Peyer's patch (tissue), 4 donors: ENCODE measurements at regions not wholly inside any gene's neighbourhood (a gene's known extent, or its start where the extent isn't known, plus 50 kb on each side); places are given as distances from the start of the nearest gene placed in this dataset.

Experiments
- POLR2A ChIP-seq, 2 donors: fragments of 450-650 bp; IDR thresholded peaks; one replicate each; pipeline ENCODE4 v1.5.1; 2017; ENCODE audit warnings: antibody characterized with exemption in 2 of 2, mild to moderate bottlenecking in 2 of 2, moderate library complexity in 2 of 2
- TF ChIP-seq, protein P1 (sequence below), 6 experiments: fragments of 450-650 bp in 4 of 6; fragments of 200-600 bp in 2 of 6; sonication (generic) in 1 of 6; IDR thresholded peaks; one replicate each; pipeline ENCODE4 v1.5.1; 2017 to 2019; ENCODE audit warnings: antibody characterized with exemption in 6 of 6, mild to moderate bottlenecking in 3 of 6, moderate library complexity in 1 of 6

- TF ChIP-seq POLR2A (IDR thresholded peaks at IDR 0.05) = no peak
- TF ChIP-seq, protein P1, sequence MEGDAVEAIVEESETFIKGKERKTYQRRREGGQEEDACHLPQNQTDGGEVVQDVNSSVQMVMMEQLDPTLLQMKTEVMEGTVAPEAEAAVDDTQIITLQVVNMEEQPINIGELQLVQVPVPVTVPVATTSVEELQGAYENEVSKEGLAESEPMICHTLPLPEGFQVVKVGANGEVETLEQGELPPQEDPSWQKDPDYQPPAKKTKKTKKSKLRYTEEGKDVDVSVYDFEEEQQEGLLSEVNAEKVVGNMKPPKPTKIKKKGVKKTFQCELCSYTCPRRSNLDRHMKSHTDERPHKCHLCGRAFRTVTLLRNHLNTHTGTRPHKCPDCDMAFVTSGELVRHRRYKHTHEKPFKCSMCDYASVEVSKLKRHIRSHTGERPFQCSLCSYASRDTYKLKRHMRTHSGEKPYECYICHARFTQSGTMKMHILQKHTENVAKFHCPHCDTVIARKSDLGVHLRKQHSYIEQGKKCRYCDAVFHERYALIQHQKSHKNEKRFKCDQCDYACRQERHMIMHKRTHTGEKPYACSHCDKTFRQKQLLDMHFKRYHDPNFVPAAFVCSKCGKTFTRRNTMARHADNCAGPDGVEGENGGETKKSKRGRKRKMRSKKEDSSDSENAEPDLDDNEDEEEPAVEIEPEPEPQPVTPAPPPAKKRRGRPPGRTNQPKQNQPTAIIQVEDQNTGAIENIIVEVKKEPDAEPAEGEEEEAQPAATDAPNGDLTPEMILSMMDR (IDR thresholded peaks at IDR 0.05) = no peak
Measured at GRCh38 chr9:88291856-88292255, 96.4 kb upstream of the SPIN1 start.
